HG02943 (cell line): ENCODE measurements at regions not wholly inside any gene's neighbourhood (a gene's known extent, or its start where the extent isn't known, plus 50 kb on each side); places are given as distances from the start of the nearest gene placed in this dataset.

Experiments used
- ATAC-seq: cut with Tn5 transposase; IDR thresholded peaks from one replicate; pipeline ENCODE4 v1.9.1; 2021; ENCODE audit warnings: mild to moderate bottlenecking, low read depth, moderate library complexity; ENCODE audit not compliant: unreplicated experiment

- no peak for ATAC-seq
Observed at GRCh38 chrX:20884565-20884964, 489.7 kb upstream of the CNKSR2 start.

DNA sequence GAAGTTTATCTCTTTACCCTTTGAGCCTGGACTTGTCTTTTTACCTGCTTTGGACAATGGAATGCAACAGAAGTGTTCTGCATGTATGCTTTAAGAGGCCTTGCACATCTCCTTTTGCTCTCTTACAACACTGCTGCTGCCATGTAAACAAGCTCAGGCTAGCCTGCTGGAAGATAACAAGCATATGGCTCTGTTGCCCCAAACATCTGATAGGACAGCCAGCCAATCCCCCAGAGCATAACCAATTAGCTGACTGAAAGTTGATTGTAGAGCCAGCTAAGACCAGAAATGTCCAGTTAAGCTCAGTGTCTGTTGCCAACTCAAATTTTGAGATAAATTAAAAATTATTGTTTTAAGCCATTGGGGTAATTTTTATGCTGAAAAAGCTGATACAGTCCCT, 510.6 kb upstream of the CNKSR2 start:
- ATAC-seq: no peak

DNA sequence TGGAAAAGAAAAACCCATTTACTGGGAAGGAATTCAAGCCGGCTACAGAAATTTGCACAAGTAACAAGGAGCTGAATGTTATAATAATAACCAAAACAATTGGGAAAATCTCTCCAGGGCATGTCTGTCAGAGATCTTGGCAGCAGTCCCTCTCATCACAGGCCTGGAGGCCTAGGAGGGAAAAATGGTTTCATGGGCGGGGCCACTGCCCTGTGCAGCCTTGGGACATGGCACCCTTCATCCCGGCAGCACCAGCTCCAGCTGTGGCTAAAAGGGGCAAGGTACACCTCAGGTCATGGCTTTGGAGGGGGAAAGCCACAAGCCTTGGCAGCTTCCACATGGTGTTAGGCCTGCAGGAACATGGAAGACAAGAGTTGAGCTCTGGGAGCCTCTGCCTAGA, 513.1 kb upstream of the CNKSR2 start:
- no peak for ATAC-seq

- no peak for ATAC-seq
Observed at GRCh38 chrX:20857746-20858145, 516.5 kb upstream of the CNKSR2 start.

GRCh38 chrX:20838477-20838876, 535.7 kb upstream of the CNKSR2 start:
- no peak for ATAC-seq

DNA sequence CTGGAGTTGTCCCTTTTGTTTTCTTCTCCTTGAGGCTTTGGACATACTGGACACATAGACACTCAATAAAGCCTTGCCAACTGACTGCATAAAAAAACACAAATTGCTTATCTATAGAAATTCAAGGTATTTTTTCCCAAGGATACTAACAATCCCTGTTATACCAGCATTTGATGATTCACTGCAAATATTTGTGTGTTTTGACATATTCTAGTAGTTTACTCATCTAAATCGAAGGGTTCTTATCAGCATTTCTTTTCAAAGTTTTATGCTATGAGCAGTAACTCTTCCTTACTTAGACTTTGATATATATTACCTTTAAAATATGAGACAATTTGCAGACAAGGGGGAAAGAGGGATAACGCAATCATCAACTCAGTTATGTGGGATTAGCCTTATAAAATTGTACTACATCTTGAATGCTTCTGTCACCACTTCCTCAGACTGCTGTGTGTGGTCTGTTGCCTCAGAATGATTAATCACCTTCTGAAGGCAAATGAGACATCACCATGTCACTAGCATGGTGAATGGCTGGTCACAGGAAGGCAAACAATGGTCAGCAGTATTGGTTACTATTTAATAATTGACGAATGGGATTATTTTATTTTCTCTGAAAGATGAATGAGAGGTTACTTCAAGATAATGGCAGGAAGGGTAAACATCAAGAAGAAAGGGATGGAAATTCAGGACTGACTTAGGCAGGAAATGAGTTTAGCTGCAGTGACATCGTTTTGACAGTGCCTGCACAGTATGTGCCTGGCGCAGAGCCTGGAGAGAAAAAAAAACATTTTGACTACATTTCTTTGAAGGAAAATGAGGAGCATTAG, 544.3 kb upstream of the CNKSR2 start:
- ATAC-seq: no peak

GRCh38 chrX:20825984-20826383, 548.2 kb upstream of the CNKSR2 start:
- ATAC-seq: no peak

- no peak for ATAC-seq
Observed at GRCh38 chrX:20803971-20804370, 537.3 kb upstream of the RPS6KA3 start.

- ATAC-seq: no peak
Observed at GRCh38 chrX:20802036-20802435, 535.3 kb upstream of the RPS6KA3 start.

- no peak for ATAC-seq
Observed at GRCh38 chrX:20796450-20796849, 529.7 kb upstream of the RPS6KA3 start.

- ATAC-seq: no peak
Observed at GRCh38 chrX:20789103-20789502, 522.4 kb upstream of the RPS6KA3 start.

GRCh38 chrX:20767346-20767745, 500.6 kb upstream of the RPS6KA3 start:
- no peak for ATAC-seq

DNA sequence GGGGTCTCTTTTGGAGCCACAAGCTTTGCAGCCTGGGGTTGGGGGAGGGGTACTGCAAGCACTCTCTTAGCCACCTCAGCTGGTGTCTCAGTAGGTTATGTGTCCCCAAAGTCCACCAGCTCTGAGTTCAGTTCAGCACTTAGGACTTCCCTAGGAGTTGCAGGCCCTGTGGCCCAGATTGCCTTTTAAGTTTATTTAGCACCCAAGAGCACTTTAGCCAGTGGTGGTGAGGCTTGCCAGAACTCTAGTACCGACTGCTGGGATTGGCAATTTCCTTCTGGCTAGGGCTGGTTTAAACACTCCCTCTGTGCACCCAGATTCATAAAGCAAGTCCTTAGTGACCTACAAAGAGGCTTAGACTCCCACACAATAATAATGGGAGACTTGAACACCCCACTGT, 489.9 kb upstream of the RPS6KA3 start:
- no peak for ATAC-seq

GRCh38 chrX:20753076-20753475, 486.4 kb upstream of the RPS6KA3 start:
- ATAC-seq: no peak

DNA sequence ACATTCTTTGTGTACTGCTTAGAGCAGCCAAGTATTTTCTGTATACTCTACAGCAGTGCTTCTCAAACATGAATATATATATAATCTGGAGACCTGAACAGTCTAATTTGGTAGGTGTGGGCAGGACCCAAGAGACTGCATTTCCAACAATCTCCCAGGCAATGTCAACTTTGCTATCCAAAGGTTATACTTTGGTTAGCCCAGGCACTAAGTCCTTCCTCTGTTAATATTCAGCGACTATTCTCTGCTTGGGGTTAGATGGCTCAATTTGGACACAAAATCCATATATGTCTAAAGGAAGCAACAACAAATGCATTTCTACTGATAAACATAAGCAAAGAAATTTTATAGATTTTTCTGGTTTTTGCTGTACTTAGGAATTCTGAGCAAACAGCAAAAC, 480.0 kb upstream of the RPS6KA3 start:
- no peak for ATAC-seq

DNA sequence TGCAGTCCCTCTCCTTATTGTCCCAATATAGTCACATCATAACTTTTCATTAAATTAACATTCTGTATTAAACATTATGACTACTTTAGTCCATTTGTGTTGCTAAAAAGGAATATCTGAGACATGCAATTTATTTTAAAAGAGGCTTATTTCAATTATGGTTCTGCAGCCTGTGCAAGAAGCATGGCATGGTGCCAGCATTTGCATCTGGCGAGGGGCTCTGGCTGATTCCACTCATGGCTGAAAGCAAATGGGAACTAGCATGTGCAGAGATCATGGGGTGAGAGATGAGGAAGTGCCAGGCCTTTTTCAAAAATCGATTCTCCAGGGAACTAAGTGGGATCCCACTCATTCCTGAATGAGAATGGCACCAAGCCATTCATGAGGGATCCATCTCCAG, 476.3 kb upstream of the RPS6KA3 start:
- no peak for ATAC-seq

DNA sequence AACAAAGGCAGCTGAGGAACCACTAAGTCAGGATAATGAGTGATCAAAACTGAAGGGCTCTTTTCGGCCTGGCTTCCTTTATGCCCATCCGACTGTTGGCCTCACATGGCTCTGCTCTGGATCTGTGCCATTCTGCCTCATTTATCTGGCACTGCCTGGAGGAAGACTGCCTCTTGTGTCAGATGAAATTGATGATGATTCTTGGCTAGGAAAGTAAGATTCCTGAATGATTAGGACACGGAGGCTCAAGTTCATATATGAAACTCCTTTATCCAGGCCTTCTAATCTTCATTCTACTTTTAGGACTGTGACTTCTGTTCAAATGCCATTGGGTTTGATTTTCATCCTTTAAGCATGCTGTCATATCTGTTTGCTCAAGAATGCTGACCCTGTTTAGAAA, 475.4 kb upstream of the RPS6KA3 start:
- ATAC-seq: no peak

DNA sequence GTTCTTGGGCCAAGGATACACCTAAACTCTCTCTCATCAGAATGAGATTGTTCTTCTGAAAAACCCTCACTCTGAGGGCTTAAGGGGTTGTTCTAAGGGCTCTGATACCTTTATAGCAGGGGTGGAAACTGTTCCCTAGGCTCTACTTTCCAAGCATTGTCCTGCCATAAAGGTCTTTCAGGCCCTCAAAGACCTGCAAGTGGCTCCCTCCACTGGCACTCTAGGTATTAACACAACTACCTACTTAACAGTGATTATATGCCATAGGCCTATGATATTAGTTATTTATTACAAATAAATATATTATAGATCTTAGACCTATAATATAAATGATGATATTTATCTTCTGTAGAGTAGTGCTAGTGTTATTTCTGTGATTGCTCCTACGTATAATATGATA, 473.7 kb upstream of the RPS6KA3 start:
- ATAC-seq: no peak

DNA sequence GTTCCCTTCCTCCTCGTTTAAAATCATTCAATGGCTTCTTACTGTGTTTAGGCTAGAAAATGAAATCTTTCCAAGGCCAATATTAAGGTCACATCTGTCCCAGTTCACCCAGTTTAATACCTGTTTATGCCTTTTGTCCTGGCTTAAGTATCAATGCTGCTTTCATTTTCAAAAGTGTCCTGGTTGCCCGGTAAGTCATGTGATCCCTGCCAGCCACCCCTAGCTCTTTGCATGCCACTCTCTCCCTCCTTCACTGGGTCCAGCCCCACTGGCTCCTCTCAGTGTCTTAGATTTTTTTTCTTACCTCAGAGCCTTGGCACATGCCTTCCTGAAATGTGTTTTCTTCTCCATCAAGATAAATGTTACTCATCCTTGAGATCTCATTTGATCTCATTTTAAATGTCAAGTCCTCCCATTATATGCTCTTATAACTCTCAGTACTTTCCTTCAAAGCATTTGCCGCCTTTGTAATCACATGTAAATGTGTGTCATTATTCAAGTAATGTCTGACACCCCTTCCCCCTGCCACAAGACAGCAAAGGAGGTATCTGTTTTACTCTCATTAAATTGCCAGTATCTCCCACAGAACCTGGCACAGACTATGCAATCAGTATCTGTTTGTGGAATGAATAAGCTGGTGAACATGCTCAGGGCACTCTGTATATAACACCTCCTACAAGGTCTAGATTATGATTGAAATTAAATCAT, 472.5 kb upstream of the RPS6KA3 start:
- no peak for ATAC-seq

DNA sequence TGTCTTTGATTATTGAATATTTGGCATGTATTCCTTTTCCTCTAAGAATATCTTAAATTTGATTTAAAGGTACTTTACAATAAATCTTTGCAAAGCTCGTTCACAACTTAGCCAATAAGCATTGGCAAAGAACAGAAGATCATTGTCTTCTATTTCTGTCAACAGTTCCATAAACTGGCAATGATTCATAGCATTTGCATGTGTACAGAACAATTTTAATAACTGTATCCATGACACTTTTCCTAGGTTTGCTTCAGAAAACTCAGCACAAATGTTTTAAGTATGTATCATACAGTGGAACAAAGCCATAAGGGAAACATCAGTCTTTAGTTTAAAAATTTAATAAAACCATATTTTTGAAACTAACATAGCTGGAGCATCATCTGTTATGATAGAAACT, 462.7 kb upstream of the RPS6KA3 start:
- no peak for ATAC-seq

DNA sequence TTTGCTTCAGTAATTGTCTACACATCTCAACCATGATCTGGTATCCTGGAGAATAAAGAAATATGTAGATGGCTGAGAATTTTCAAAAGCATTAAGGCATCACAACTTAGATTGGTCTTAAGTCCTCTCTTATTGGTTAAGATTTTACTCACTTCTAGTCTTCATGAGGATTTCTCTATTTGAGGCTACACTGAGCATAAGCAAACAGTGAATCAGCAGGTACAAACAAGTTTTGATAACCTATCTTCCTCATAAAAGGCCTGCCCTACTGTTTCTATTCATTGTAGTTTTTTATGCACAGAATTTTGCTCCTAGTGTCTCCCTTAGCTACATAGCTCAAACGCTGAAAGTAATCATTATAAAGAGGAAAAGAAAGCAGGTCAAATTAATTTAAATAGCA, 460.7 kb upstream of the RPS6KA3 start:
- ATAC-seq: no peak

DNA sequence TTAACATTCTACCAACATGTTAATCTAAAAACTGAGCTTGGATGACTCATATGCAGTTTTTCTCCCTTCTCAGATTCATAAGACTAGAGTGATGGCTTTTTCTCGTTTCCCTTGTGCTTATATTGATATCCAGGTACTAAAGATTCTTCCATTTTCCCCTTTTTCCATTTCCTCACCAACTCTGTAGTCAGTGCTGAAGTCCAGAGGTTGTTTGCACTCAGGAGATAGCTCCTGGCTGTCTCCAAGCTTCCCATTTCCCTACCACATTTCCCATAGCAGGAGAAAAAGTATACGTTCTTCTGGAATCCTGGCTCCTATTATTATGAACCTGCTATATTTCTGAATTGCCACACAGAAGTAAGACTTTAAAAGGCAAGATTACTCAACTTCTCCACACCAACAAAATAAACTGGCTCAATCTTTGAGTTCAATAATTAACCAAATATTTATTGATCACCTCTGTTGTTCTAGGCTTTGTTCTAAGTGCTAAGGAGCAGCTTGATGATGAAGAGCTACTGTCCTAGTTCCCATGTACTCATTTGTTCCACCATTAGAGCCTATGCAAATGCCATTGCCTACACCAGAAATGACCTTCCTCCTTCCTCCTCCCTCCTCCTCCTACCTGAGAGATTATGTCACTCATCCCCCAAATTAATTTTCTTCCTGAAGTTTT, 454.4 kb upstream of the RPS6KA3 start:
- no peak for ATAC-seq
